ENCODE measurements at regions not wholly inside any gene's neighbourhood (a gene's known extent, or its start where the extent isn't known, plus 50 kb on each side); places are given as distances from the start of the nearest gene placed in this dataset.

GRCh38 chr15:93519599-93519998 lies 430.6 kb upstream of the RGMA start:
- TF ChIP-seq, protein P1, sequence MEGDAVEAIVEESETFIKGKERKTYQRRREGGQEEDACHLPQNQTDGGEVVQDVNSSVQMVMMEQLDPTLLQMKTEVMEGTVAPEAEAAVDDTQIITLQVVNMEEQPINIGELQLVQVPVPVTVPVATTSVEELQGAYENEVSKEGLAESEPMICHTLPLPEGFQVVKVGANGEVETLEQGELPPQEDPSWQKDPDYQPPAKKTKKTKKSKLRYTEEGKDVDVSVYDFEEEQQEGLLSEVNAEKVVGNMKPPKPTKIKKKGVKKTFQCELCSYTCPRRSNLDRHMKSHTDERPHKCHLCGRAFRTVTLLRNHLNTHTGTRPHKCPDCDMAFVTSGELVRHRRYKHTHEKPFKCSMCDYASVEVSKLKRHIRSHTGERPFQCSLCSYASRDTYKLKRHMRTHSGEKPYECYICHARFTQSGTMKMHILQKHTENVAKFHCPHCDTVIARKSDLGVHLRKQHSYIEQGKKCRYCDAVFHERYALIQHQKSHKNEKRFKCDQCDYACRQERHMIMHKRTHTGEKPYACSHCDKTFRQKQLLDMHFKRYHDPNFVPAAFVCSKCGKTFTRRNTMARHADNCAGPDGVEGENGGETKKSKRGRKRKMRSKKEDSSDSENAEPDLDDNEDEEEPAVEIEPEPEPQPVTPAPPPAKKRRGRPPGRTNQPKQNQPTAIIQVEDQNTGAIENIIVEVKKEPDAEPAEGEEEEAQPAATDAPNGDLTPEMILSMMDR (IDR thresholded peaks at IDR 0.05) = no peak
- H3K36me3 Mint-ChIP-seq (ENCODE audit: low read depth) = no peaks in the 10 kb centered on the region
- no peak for DNase-seq
- H3K4me1 Mint-ChIP-seq (ENCODE audit: low read depth) = no peaks in the 10 kb centered on the region
- peaks cover 38% of the 10 kb centered on the region for H3K9me3 Mint-ChIP-seq
- no peaks in the 10 kb centered on the region for H3K27me3 Mint-ChIP-seq (ENCODE audit: insufficient read depth)
- no peak overlapping the region for H3K27ac Mint-ChIP-seq
- no peak overlapping the region for H3K4me3 Mint-ChIP-seq

- Mint-ChIP-seq H3K9me3 (peaks cover 34% of the 10 kb centered on the region), H3K27me3 (ENCODE audit: insufficient read depth) (no peaks in the 10 kb centered on the region), H3K4me3 (no peak overlapping the region), H3K27ac (no peak overlapping the region), H3K4me1 (ENCODE audit: low read depth) (no peaks in the 10 kb centered on the region), H3K36me3 (ENCODE audit: low read depth) (no peaks in the 10 kb centered on the region)
- TF ChIP-seq, protein P1 (IDR thresholded peaks at IDR 0.05) = no peak
- no peak for DNase-seq
These were observed 428.2 kb upstream of the RGMA start for GRCh38 chr15:93517176-93517575.

- no peak for DNase-seq
- H3K36me3 Mint-ChIP-seq (ENCODE audit: low read depth) = no peaks in the 10 kb centered on the region
- TF ChIP-seq, protein P1 (IDR thresholded peaks at IDR 0.05) = no peak
- H3K4me1 Mint-ChIP-seq (ENCODE audit: low read depth) = no peaks in the 10 kb centered on the region
- H3K4me3 Mint-ChIP-seq = no peak overlapping the region
- H3K9me3 Mint-ChIP-seq = peaks cover 39% of the 10 kb centered on the region
- H3K27ac Mint-ChIP-seq = no peak overlapping the region
- no peaks in the 10 kb centered on the region for H3K27me3 Mint-ChIP-seq (ENCODE audit: insufficient read depth)
These were observed 426.4 kb upstream of the RGMA start for GRCh38 chr15:93515256-93516051.

GRCh38 chr15:93506646-93507045 lies 417.6 kb upstream of the RGMA start:
- DNase-seq = no peak
- Mint-ChIP-seq H3K36me3 (ENCODE audit: low read depth) (0 out of 2 replicates have a peak, but pooled peaks cover 4% of the 10 kb centered on the region), H3K4me3 (no peak overlapping the region), H3K27me3 (ENCODE audit: insufficient read depth) (no peaks in the 10 kb centered on the region), H3K27ac (no peak overlapping the region), H3K9me3 (peaks cover 49% of the 10 kb centered on the region), H3K4me1 (ENCODE audit: low read depth) (no peaks in the 10 kb centered on the region)
- TF ChIP-seq, protein P1 (IDR thresholded peaks at IDR 0.05) = no peak

DNA sequence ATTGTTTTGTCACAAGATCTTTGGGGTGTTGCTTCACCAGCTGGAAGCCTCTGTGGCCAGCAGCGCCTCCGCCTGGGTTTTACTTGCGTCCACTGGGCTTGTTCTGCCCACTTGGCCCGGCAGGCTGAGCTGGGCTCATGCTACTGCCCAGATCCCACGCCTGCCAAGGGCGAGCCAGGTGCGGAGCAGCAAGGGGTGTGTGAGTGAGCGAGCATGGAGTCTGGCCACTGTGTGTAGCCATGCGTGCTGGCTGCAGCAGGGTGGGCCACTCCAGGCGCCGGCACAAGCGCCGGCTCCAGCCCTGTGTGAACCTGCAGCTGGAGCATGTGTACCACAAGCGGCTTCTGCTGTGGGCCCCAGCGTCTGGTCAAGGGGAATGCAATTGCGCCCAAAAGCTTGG lies 416.5 kb upstream of the RGMA start:
- no peak overlapping the region for H3K4me3 Mint-ChIP-seq
- no peaks in the 10 kb centered on the region for H3K27me3 Mint-ChIP-seq (ENCODE audit: insufficient read depth)
- no peak overlapping the region for H3K27ac Mint-ChIP-seq
- DNase-seq = no peak
- 0 out of 2 replicates have a peak, but pooled peaks cover 4% of the 10 kb centered on the region for H3K36me3 Mint-ChIP-seq (ENCODE audit: low read depth)
- H3K4me1 Mint-ChIP-seq (ENCODE audit: low read depth) = no peaks in the 10 kb centered on the region
- TF ChIP-seq, protein P1 (IDR thresholded peaks at IDR 0.05) = no peak
- peaks cover 47% of the 10 kb centered on the region for H3K9me3 Mint-ChIP-seq
